ENCODE measurements at regions not wholly inside any gene's neighbourhood (a gene's known extent, or its start where the extent isn't known, plus 50 kb on each side); places are given as distances from the start of the nearest gene placed in this dataset.

DNA sequence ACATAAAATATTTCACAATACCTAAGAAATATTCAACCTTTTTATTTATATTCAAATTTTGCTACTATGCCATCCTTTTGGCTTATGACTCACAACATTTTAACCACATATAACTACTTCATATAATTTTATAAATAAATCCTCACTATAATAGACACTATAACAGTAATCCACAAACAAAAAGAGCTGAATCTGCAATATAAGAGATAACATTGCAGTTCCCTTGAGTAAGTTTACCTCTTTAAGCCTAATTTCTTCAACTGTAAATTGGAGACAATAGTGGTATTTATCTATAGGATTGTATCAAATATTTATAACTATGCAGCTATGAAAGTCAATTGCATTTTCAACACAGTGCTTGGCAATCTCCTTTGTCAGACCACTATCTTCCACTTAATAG is 1084.5 kb downstream of the NR2F1-AS1 start:
- TF ChIP-seq, protein P1, sequence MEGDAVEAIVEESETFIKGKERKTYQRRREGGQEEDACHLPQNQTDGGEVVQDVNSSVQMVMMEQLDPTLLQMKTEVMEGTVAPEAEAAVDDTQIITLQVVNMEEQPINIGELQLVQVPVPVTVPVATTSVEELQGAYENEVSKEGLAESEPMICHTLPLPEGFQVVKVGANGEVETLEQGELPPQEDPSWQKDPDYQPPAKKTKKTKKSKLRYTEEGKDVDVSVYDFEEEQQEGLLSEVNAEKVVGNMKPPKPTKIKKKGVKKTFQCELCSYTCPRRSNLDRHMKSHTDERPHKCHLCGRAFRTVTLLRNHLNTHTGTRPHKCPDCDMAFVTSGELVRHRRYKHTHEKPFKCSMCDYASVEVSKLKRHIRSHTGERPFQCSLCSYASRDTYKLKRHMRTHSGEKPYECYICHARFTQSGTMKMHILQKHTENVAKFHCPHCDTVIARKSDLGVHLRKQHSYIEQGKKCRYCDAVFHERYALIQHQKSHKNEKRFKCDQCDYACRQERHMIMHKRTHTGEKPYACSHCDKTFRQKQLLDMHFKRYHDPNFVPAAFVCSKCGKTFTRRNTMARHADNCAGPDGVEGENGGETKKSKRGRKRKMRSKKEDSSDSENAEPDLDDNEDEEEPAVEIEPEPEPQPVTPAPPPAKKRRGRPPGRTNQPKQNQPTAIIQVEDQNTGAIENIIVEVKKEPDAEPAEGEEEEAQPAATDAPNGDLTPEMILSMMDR (IDR thresholded peaks at IDR 0.05; ENCODE audit: low read depth, low read length): no peak
- TF ChIP-seq POLR2A (IDR thresholded peaks at IDR 0.05; ENCODE audit: extremely low read depth, insufficient read length) (no peak), MYC (IDR thresholded peaks at IDR 0.05; ENCODE audit: low read depth, low read length) (no peak)
- TF ChIP-seq, protein P2, sequence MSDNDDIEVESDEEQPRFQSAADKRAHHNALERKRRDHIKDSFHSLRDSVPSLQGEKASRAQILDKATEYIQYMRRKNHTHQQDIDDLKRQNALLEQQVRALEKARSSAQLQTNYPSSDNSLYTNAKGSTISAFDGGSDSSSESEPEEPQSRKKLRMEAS (IDR thresholded peaks at IDR 0.05; ENCODE audit: low read depth, low read length): no peak

Measured in NB4 (cell line).